Neuronal stem cell (in vitro differentiated cells): ENCODE measurements at regions not wholly inside any gene's neighbourhood (a gene's known extent, or its start where the extent isn't known, plus 50 kb on each side); places are given as distances from the start of the nearest gene placed in this dataset.

Experiments used
- DNase-seq: peaks from one replicate; pipeline ENCODE4 v3.0.0-alpha.2; 2013; ENCODE audit warnings: low spot score
- H2AFZ ChIP-seq: one replicate; pipeline ENCODE4 v1.6.1; 2013; ENCODE audit warnings: mild to moderate bottlenecking, low read length, inconsistent platforms
- H2AK5ac ChIP-seq: 2 replicates; pipeline ENCODE4 v1.6.1; 2013; ENCODE audit warnings: low read depth, mild to moderate bottlenecking, inconsistent platforms, low read length, moderate library complexity, mixed read lengths
- H2BK120ac ChIP-seq: 2 replicates; pipeline ENCODE4 v1.6.1; 2013; ENCODE audit warnings: low read depth, mild to moderate bottlenecking, inconsistent platforms, low read length, moderate library complexity, mixed read lengths
- H2BK12ac ChIP-seq: one replicate; pipeline ENCODE4 v1.6.1; 2013; ENCODE audit warnings: low read length, inconsistent platforms
- H2BK15ac ChIP-seq: 2 replicates; pipeline ENCODE4 v1.6.1; 2013; ENCODE audit warnings: mild to moderate bottlenecking, low read length, inconsistent platforms, mixed read lengths
- H2BK5ac ChIP-seq: one replicate; pipeline ENCODE4 v1.6.1; 2013; ENCODE audit warnings: inconsistent platforms, mild to moderate bottlenecking, low read length, moderate library complexity
- H3K14ac ChIP-seq: one replicate; pipeline ENCODE4 v1.6.1; 2013; ENCODE audit warnings: low read length, inconsistent platforms
- H3K18ac ChIP-seq: 2 replicates; pipeline ENCODE4 v1.6.1; 2013; ENCODE audit warnings: low read length, inconsistent platforms
- H3K23ac ChIP-seq: 2 replicates; pipeline ENCODE4 v1.6.1; 2013; ENCODE audit warnings: low read depth, mild to moderate bottlenecking, mixed read lengths, low read length, inconsistent platforms; ENCODE audit not compliant: poor library complexity
- H3K27ac ChIP-seq: replicated peaks from 3 replicates; pipeline ENCODE4 v1.5.1; 2013; ENCODE audit warnings: low read length, inconsistent platforms
- H3K27me3 ChIP-seq, 3 experiments: 2 replicates each; pipeline ENCODE4 v1.6.1; 2013; ENCODE audit warnings: low read length in 3 of 3, mild to moderate bottlenecking in 2 of 3, inconsistent platforms in 1 of 3, low read depth in 1 of 3, mixed read lengths in 1 of 3, moderate library complexity in 1 of 3; ENCODE audit not compliant: control insufficient read depth in 3 of 3, insufficient read depth in 3 of 3
- H3K36me3 ChIP-seq, 2 donors: replicated peaks in 1 of 2; 2 replicates each; pipeline ENCODE4 v1.6.1; 2013; ENCODE audit warnings: low read length in 2 of 2; ENCODE audit not compliant: control insufficient read depth in 2 of 2, insufficient read depth in 2 of 2
- H3K4ac ChIP-seq: 2 replicates; pipeline ENCODE4 v1.6.1; 2013; ENCODE audit warnings: inconsistent platforms, mild to moderate bottlenecking, low read length, moderate library complexity
- H3K4me1 ChIP-seq, 2 donors: 1 replicate in 1 of 2; 2 replicates in 1 of 2; pipeline ENCODE4 v1.6.1; 2013; ENCODE audit warnings: low read length in 2 of 2, low read depth in 1 of 2; ENCODE audit not compliant: control insufficient read depth in 2 of 2, insufficient read depth in 1 of 2
- H3K4me2 ChIP-seq: one replicate; pipeline ENCODE4 v1.6.1; 2013; ENCODE audit warnings: mild to moderate bottlenecking, low read length, inconsistent platforms; ENCODE audit not compliant: insufficient read depth, poor library complexity, severe bottlenecking
- H3K4me3 ChIP-seq, 2 donors: 2 replicates each; pipeline ENCODE4 v1.5.1; 2013; ENCODE audit warnings: low read length in 2 of 2, mild to moderate bottlenecking in 2 of 2, inconsistent platforms in 1 of 2, moderate library complexity in 1 of 2
- H3K79me1 ChIP-seq: one replicate; pipeline ENCODE4 v1.6.1; 2013; ENCODE audit warnings: low read depth, mild to moderate bottlenecking, inconsistent platforms, low read length, moderate library complexity
- H3K9ac ChIP-seq: one replicate; pipeline ENCODE4 v1.6.1; 2013; ENCODE audit warnings: mild to moderate bottlenecking, low read depth, low read length, inconsistent platforms; ENCODE audit not compliant: poor library complexity
- H3K9me3 ChIP-seq, 2 donors: replicated peaks in 1 of 2; 2 replicates each; pipeline versions ENCODE3 to v1.6.1; 2013; ENCODE audit warnings: low read length in 2 of 2, mild to moderate bottlenecking in 2 of 2, inconsistent platforms in 1 of 2, low read depth in 1 of 2, mixed read lengths in 1 of 2, moderate library complexity in 1 of 2; ENCODE audit not compliant: control insufficient read depth in 2 of 2, insufficient read depth in 1 of 2
- H4K8ac ChIP-seq: one replicate; pipeline ENCODE4 v1.6.1; 2013; ENCODE audit warnings: low read depth, mild to moderate bottlenecking, inconsistent platforms, low read length, moderate library complexity
- H4K91ac ChIP-seq: one replicate; pipeline ENCODE4 v1.6.1; 2013; ENCODE audit warnings: low read length, low read depth, mild to moderate bottlenecking, inconsistent platforms; ENCODE audit not compliant: poor library complexity
- WGBS, 2 donors: extraction: QIAGEN DNeasy Blood & Tissue Kit; methylation state at CpG; one replicate each; pipeline ENCODE4 v1.1.7; 2013; ENCODE audit warnings: missing lambda C conversion rate in 2 of 2, mixed read lengths in 1 of 2; ENCODE audit not compliant: insufficient read length in 2 of 2, insufficient replicate concordance in 1 of 2; ENCODE audit errors: extremely low coverage in 2 of 2; 5-methylcytosine and 5-hydroxymethylcytosine counted together

GRCh38 chr11:106295974-106296373 lies 218.5 kb downstream of the AASDHPPT start:
- Histone ChIP-seq H3K36me3 (no peaks in the 10 kb centered on the region), H3K14ac (no peak overlapping the region), H3K4ac (no peak overlapping the region), H2AFZ (no peak overlapping the region), H3K4me1 (no peaks in the 10 kb centered on the region), H4K8ac (no peak overlapping the region), H3K4me3 (no peak overlapping the region), H3K18ac (no peak overlapping the region), H3K27ac (no peak overlapping the region), H3K79me1 (no peaks in the 10 kb centered on the region), H3K9me3 (no peaks in the 10 kb centered on the region), H4K91ac (no peak overlapping the region), H3K27me3 (no peaks in the 10 kb centered on the region), H2AK5ac (no peak overlapping the region), H3K4me2 (no peak overlapping the region), H2BK5ac (no peak overlapping the region), H2BK12ac (no peak overlapping the region), H3K9ac (no peak overlapping the region), H3K23ac (no peak overlapping the region), H2BK15ac (no peak overlapping the region), H2BK120ac (no peak overlapping the region)
- no peak for DNase-seq

GRCh38 chr11:106302416-106302815 lies 225.0 kb downstream of the AASDHPPT start:
- WGBS, 2 donors: no CpG with 5 or more reads among the region's 2 CpGs
- H3K4me2 ChIP-seq: no peak overlapping the region
- no peak for DNase-seq
- no peak overlapping the region for H3K27ac ChIP-seq
- H2BK120ac ChIP-seq: no peak overlapping the region
- H3K4me3 ChIP-seq: no peak overlapping the region
- H3K9me3 ChIP-seq: peaks cover 3 to 7% of the 10 kb centered on the region in 2 donors
- H2AFZ ChIP-seq: no peak overlapping the region
- no peak overlapping the region for H3K23ac ChIP-seq
- H3K27me3 ChIP-seq: no peaks in the 10 kb centered on the region
- H3K79me1 ChIP-seq: no peaks in the 10 kb centered on the region
- no peak overlapping the region for H2AK5ac ChIP-seq
- H2BK12ac ChIP-seq: no peak overlapping the region
- no peak overlapping the region for H2BK5ac ChIP-seq
- H4K91ac ChIP-seq: no peak overlapping the region
- no peak overlapping the region for H3K9ac ChIP-seq
- no peak overlapping the region for H3K14ac ChIP-seq
- no peak overlapping the region for H3K18ac ChIP-seq
- H2BK15ac ChIP-seq: no peak overlapping the region
- no peaks in the 10 kb centered on the region for H3K4me1 ChIP-seq
- no peak overlapping the region for H3K4ac ChIP-seq
- H3K36me3 ChIP-seq: peaks cover 0 to 1% of the 10 kb centered on the region in 2 donors
- no peak overlapping the region for H4K8ac ChIP-seq

GRCh38 chr11:106304274-106304673 lies 226.8 kb downstream of the AASDHPPT start:
- Histone ChIP-seq H2BK15ac (no peak overlapping the region), H4K91ac (no peak overlapping the region), H3K36me3 (peaks cover 0 to 1% of the 10 kb centered on the region in 2 donors), H3K4ac (no peak overlapping the region), H3K79me1 (no peaks in the 10 kb centered on the region), H2AK5ac (no peak overlapping the region), H3K4me1 (no peaks in the 10 kb centered on the region), H2BK120ac (no peak overlapping the region), H3K18ac (no peak overlapping the region), H3K27me3 (no peaks in the 10 kb centered on the region), H3K27ac (no peak overlapping the region), H3K9me3 (peaks cover 3 to 7% of the 10 kb centered on the region in 2 donors), H3K4me3 (no peak overlapping the region), H3K14ac (no peak overlapping the region), H4K8ac (no peak overlapping the region), H2BK5ac (no peak overlapping the region), H3K23ac (no peak overlapping the region), H2AFZ (no peak overlapping the region), H3K4me2 (no peak overlapping the region), H2BK12ac (no peak overlapping the region), H3K9ac (no peak overlapping the region)
- DNase-seq: no peak

- no peaks in the 10 kb centered on the region for H3K27me3 ChIP-seq
- H3K4me3 ChIP-seq: no peak overlapping the region
- H3K23ac ChIP-seq: no peak overlapping the region
- H2BK15ac ChIP-seq: no peak overlapping the region
- H2BK120ac ChIP-seq: no peak overlapping the region
- no peak overlapping the region for H2AFZ ChIP-seq
- no peak overlapping the region for H3K14ac ChIP-seq
- no peak overlapping the region for H2BK12ac ChIP-seq
- H2AK5ac ChIP-seq: no peak overlapping the region
- H3K9me3 ChIP-seq: peaks cover 3 to 7% of the 10 kb centered on the region in 2 donors
- H3K18ac ChIP-seq: no peak overlapping the region
- no peak overlapping the region for H3K27ac ChIP-seq
- no peak overlapping the region for H3K4ac ChIP-seq
- no peak overlapping the region for H4K91ac ChIP-seq
- DNase-seq: no peak
- H3K36me3 ChIP-seq: peaks cover 0 to 1% of the 10 kb centered on the region in 2 donors
- WGBS, 2 donors: no CpG with 5 or more reads among the region's 1 CpG
- no peaks in the 10 kb centered on the region for H3K79me1 ChIP-seq
- H3K4me1 ChIP-seq: no peaks in the 10 kb centered on the region
- no peak overlapping the region for H4K8ac ChIP-seq
- no peak overlapping the region for H3K9ac ChIP-seq
- no peak overlapping the region for H3K4me2 ChIP-seq
- no peak overlapping the region for H2BK5ac ChIP-seq
Measured at GRCh38 chr11:106305458-106305857, 228.0 kb downstream of the AASDHPPT start.
